Erythroblast (primary cell): ENCODE measurements at regions not wholly inside any gene's neighbourhood (a gene's known extent, or its start where the extent isn't known, plus 50 kb on each side); places are given as distances from the start of the nearest gene placed in this dataset.
"Not testable (repeated sequence)": the region's sequence is repeated elsewhere in the genome, so short reads cannot be mapped to it uniquely, and the experiment has no call there.

Experiments
- DNase-seq, 2 experiments: peaks; one replicate each; lab custom pipeline; 2025; lab: John Stamatoyannopoulos, UW
- GATA1 ChIP-seq: IDR thresholded peaks from 2 replicates; pipeline ENCODE4 v1.6.1; 2011; ENCODE audit warnings: low read depth, mild to moderate bottlenecking, control low read depth, low read length, moderate library complexity
- POLR2A ChIP-seq: IDR thresholded peaks from 2 replicates; pipeline ENCODE4 v1.6.1; 2011; ENCODE audit warnings: mild to moderate bottlenecking, low read length

GRCh38 chr17:74139120-74139519, 64.4 kb upstream of the RPL38 start:
- DNase-seq, result no peak
- TF ChIP-seq POLR2A (no peak), GATA1 (no peak)

GRCh38 chr17:74140282-74140681, 63.2 kb upstream of the RPL38 start:
- no peak for TF ChIP-seq GATA1
- TF ChIP-seq POLR2A, result no peak
- no peak for DNase-seq

- no peak for DNase-seq
- TF ChIP-seq GATA1 (no peak), POLR2A (no peak)
These were observed 61.9 kb upstream of the RPL38 start for GRCh38 chr17:74141612-74142011.

- not testable (repeated sequence) for DNase-seq
These were observed 60.2 kb upstream of the RPL38 start for GRCh38 chr17:74143318-74143717.

GRCh38 chr17:74145756-74146155, 57.7 kb upstream of the RPL38 start:
- TF ChIP-seq GATA1 (no peak), POLR2A (no peak)
- no peak for DNase-seq

GRCh38 chr17:74146196-74146595, 57.3 kb upstream of the RPL38 start:
- DNase-seq, result no peak

GRCh38 chr17:74147056-74147835, 56.2 kb upstream of the RPL38 start:
- no peak for TF ChIP-seq GATA1
- TF ChIP-seq POLR2A, result no peak
- DNase-seq, result no peak

More at GRCh38 chr17:74146196-74146595, 57.3 kb upstream of the RPL38 start:
- TF ChIP-seq POLR2A, result no peak
- TF ChIP-seq GATA1, result no peak

GRCh38 chr17:74147966-74148365, 55.5 kb upstream of the RPL38 start:
- DNase-seq, result no peak
- no peak for TF ChIP-seq GATA1

- TF ChIP-seq POLR2A (no peak), GATA1 (no peak)
- no peak for DNase-seq
These were observed 55.0 kb upstream of the RPL38 start for GRCh38 chr17:74148446-74148845.

GRCh38 chr17:74148901-74149596, 54.4 kb upstream of the RPL38 start:
- TF ChIP-seq GATA1 (no peak), POLR2A (no peak)
- no peak for DNase-seq

GRCh38 chr17:74149597-74150427, 53.7 kb upstream of the RPL38 start:
- no peak for DNase-seq
- TF ChIP-seq POLR2A (no peak), GATA1 (no peak)

GRCh38 chr17:74150428-74151025, 53.0 kb upstream of the RPL38 start:
- no peak for DNase-seq
- TF ChIP-seq GATA1, result no peak
- TF ChIP-seq POLR2A, result no peak

GRCh38 chr17:74151551-74152315, 51.7 kb upstream of the RPL38 start:
- no peak for DNase-seq
- TF ChIP-seq GATA1 (no peak), POLR2A (no peak)
